Hematopoietic multipotent progenitor cell treated with erythropoietin and hydrocortisone succinate and interleukin-3 and kit ligand, for 17 days (in vitro differentiated cells): ENCODE measurements at regions not wholly inside any gene's neighbourhood (a gene's known extent, or its start where the extent isn't known, plus 50 kb on each side); places are given as distances from the start of the nearest gene placed in this dataset.
"Not testable (repeated sequence)": the region's sequence is repeated elsewhere in the genome, so short reads cannot be mapped to it uniquely, and the experiment has no call there.

Experiments used
- DNase-seq: peaks from one replicate; pipeline ENCODE4 v3.0.0-alpha.2; 2015; ENCODE audit warnings: low spot score

DNA sequence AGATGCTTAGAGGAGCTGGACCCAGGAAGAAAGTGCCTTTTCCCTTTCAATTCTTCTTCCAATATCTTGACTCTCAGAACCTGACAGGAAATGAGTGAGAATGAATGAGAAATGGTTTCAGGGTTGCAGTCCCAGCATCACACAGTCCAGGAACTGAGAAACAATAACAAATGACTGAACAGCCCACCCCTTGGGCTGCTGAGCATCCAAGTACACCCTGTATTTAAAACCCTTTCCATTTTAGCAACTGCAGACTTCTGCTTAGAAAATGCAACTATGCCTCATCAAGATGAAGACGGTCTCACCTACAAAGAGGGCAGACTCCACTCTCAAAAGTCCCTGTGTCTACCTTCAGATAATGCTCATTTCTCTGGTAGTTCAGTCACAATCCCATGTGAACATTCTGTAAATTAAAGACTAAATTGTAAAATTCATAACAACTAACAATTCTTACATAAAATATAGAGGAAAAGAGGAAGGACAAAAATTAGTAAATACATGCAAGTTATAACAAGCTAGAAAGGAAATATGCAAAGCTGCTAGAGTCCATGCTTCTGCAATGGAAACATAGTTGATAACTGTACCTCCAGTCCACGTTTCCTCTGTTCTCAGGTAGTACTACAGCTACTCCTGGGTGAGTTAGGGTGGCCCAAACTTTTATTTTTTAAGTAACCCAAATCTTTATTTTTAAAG is 316.5 kb downstream of the ICE1 start:
- no peak for DNase-seq

DNA sequence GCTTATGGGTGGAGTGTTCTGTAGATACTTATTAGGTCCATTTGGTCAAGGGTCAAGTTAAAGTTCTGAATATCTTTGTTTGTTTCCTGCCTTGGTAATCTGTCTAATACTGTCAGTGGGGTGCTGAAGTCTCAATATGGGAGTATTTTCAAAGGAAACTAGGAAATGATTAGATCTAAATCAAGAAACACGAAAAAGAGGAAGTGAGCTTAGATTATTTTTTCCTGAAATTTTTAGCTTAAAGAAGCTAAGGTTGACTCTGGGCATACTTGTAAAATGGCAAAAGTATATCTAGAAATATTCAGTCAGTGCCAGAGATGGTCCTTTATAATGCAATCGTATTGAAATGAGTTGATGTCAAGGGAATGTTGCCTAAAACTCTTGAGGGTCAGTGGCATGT is 313.5 kb downstream of the ICE1 start:
- no peak for DNase-seq

DNA sequence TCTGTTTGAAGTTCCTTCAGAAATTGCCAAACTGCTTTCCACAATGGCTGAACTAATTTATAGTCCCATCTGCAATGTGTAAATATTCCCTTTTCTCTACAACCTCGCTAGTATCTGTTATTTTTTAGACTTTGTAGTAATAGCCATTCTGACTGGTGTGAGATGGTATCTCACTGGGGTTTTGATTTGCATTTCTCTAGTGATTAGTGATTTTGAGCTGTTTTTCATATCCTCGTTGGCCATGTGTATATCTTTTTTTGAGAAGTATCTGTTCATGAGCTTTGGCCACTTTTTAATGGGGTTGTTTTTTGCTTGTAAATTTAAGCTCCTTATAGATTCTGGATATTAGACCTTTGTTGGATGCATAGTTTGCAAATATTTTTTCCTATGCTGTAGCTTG is 310.6 kb downstream of the ICE1 start:
- DNase-seq, result not testable (repeated sequence)

DNA sequence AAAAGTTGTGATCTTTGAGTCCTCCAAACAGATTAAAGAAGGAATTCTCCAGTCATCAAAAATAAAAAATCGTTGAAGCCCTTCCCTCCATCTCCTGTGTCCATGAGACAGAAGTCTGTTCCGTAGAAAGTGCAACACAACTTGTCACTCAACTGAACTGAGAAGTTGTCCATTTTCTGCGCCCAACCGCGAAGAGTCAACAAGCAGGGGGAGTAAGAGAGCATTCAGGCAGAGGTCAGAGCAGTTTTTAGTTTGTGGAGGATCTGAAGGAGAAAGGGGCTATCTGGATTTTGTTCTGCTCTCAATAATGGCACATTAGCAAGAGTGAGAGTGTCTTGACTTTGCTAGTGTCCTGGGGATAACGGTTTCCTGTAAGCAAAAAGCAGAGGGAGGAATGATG is 303.9 kb downstream of the ICE1 start:
- no peak for DNase-seq

DNA sequence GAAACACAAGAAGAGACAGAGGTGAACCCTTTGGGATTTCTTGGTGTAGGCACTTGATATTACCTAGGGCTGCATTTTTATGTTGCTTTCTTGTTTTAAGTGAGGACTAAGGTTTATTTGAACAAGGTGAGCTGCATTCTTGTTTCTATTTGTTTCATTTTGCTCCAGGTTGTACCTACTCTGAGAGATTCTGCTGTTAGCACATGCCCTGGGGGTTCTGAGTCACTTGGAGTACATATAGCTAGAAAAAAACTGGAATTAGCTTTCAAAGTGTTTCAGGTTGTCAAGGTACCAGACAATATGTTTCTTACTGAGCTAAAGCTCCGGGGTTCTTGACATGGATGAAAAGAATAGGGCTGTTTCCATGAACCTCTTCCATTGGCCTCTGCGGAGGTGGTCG is 299.4 kb downstream of the ICE1 start:
- no peak for DNase-seq

DNA sequence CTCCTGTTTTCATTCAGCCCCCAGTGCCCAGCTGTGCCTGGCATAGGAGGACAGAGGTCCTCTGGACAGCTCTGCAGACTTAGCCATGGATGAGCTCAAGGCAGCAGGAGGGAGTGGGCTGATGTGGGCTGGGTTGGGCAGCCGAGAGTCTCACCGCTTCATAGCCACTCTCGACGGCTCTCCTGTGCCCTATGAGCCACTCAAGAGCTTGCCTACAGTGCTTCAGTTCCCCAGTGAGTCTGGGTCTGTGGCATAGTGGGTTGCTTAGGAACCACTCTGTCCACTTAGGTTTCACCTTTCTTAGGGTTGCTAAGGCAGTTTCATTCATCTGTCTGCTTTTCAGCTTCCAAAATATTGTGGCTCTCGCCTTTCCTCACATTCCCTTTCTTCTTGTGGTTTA is 296.8 kb downstream of the ICE1 start:
- DNase-seq, result no peak

DNA sequence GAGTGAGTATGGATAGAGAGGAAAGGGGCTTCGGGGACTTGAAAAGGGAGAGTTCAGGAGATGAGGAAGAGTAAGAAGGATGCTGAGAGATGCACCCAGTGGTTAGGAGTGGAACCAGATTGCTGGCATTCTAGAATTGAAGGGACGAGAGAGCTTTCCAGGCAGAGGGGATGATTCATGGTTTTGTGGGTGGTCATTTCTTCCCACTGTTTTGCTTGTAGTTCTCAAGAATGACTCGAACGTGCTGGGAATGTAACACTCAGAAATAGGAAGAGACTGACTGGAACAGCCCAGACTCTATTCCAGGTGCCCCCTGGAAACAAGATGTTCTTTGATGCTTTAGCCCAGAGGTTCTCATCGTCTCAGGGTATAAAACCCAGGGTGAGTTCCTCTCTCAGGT is 294.2 kb downstream of the ICE1 start:
- DNase-seq, result no peak

DNA sequence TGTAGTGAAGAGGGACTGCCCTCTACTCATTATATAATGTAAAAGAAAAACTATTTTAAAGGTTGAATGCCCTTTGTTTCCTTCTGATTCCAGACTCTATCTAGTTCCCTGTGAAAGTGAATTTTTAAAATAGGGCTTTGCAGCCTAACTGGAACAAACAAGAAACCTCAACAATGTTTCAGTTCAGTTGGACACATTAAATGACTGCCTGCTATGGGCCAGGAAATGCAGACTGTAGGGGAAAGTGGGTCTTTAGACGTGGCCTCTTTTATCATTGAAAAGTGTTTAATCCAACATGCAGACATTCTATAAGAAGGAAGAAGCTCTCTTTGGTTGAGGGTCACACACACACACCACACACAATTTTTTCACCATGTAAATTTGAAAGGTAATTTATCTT is 289.1 kb downstream of the ICE1 start:
- no peak for DNase-seq

DNA sequence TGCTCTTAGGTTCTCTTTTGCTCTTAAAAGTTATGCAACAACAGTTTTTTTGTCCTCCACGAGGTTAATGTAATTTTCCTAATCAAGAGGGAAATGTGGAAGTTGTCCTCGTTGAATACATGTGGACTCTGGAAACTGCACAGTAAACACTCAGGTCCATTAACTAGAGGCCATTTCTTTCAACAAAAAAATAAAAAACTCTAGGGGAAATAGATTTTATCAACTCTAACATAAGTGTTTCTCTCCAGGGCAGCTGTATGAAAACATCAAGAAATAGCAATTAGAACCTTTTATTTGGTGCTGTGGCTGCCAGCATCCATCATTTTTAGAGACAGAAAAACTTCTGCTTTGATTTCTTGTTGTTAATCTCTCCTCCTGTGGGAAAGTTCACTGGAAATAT is 288.6 kb downstream of the ICE1 start:
- no peak for DNase-seq

DNA sequence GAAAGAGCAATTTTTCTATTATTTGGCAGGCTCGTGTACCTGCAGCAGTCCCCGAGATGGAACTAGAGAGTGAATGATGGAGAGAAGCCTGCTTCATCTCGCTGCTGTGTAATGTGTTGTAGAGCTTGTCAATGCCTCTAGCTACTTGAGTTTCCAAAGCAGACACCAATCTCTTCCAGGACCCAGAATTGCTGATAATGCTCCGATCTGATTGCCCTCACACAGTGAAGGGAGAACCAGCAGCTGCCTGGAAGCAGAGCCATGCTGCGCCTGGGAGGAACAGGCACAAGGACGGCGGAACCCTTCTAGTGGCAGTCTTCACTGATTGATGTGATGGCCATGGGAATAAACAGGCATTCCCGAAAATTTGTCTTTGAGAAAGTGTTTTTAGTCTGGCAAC is 288.0 kb downstream of the ICE1 start:
- no peak for DNase-seq

DNA sequence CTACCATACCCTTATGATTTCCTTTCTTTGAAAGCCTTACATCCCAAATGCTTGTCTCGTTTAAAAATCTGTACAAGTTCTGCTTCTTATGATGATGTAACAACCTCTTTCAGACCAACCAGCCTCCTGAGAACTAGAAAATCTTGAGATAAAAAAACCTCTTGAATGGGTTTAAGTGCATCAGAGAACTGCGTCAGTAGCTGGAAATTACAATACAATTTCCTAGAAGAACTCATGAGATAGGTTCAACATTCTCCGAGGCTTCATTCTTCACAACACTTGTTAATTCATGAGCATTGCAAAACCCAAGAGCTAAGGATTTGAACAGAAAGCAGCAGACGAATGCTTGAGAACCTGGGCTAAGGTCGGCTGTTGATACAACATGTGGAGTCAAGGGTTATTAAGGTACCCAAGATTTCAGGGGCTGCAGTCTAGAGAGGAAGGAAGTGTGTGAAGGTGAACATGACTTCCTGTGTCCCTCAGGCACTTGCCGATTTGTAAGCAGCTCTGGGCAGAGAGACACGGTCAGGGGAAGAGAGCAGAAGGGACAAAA is 286.0 kb downstream of the ICE1 start:
- no peak for DNase-seq

DNA sequence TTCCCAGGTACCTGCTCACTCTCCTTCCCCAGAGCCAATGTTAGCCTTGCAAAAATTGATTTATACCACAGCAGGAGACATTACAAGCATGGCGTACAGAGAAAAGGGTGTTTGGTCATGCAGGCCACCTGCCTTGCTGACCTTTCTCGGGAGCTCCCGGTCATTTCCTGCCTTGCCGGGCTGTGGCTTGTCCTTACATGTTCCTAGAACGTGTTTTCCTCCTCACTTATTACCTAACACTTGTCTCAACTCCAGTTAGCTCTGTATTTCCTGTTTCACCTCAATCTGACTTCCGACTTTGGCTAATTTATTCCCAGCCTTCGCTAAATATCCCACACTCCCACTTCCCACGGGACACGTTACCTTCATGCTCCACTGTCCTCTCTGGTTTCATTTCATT is 282.5 kb downstream of the ICE1 start:
- no peak for DNase-seq

DNA sequence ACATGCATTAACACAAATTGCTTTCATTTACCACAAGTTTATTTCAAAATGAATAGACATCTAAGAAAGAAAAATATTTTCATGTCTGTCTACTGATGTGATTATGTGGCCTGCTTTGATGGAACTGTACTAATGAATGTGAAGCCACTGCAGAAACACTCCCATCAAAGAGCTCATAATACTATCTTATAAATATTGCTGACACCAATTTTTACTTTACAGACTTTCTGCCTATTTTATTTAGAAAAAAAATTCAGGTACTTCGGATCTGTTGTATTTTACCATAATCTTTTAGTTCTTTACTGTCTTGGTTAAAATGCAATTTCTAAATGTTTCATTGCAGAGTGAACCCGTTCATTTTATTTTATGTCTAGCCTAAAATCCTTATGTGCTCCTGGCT is 281.9 kb downstream of the ICE1 start:
- DNase-seq, result no peak

DNA sequence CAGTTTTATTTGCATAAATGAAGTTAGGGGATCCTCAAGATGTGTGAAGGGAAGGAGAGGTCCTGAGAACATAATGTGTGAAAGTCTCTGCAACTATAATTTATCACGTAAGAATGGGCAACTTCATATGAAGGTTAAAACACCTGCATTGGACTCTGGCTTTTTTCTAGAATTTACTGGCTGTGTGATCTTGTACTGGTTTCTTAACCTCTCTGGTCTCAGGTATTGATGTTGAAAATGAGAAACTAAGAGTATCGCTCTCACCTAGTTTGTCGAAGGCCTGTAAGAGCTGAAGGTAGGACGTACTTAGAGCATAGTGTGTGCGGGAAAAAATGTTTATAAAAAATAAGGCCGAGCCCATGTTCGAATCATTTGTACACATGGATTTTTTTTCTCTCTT is 280.5 kb downstream of the ICE1 start:
- no peak for DNase-seq

DNA sequence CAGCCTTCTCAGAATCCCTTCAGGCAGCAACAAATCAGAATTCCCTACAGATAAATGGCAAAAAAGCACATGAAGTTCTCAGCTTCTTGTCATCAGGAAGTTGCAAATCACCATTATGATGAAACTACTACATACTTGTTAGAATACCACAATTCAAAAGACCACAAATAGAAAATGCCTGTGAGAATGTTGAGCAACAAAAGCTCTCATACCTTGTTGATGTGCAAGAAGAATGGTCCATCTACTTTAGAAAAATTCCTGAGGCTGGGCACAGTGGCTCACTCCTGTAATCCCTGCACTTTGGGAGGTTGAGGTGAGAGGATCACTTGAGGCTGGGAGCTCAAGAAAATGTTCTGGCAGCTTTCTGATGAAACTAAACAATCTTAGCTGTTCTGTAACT is 278.1 kb downstream of the ICE1 start:
- DNase-seq, result no peak

DNA sequence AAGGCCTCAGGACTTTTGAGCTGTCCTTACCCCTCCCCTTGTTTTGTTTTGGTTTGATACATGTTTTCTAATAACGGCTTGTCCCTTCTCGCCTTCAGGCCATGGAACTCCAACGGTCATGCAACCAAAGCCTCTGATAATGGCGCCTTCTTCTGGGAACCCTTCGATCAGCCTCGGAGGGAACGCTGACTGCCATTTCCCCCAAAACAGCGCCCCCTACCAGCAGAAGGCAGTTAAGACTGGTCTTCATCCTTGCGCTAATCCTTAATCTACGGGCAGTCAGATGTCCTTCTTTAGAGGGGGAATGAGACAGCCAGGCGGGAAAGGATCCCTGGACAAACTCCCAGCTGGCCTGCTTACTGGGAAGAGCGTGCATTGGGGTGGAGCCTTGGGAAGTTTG is 276.6 kb downstream of the ICE1 start:
- DNase-seq, result no peak

DNA sequence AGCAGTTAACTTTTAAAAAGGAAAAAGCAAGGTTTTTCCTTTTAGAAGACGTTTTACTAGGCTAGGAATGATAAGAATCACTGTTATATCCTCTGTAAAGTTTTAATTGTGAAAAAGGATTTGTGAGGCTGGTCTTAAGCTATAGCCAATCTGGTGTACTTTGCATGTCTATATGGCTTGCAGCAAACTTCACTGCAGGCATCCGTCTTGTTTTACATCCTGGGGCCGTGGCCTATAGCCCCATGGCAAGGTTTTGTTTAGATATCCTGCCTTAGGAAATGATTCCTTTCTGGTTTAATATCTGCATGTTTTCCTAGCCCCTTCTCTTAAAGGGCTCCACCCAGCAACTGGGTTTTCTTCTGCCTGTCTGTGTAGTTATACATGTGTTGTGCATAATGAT is 272.8 kb downstream of the ICE1 start:
- DNase-seq, result no peak

DNA sequence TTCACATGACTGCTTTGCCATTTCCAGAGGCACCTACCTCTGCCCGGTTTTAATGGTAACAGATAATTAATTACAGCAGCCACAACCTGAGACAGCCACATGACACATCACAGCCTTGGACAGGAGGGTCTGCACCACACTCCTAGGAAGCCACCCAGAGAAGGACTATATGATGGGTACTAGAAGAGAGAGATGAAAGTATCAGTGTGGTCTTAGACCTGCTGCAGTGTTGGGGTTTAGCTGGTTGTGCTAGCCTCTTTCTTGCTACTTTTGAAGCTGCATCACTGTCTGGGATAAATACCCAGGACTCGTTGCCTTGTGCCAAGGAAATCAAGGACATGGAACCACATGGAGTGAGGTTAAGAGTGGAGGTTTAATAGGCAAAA is 266.4 kb downstream of the ICE1 start:
- no peak for DNase-seq

DNA sequence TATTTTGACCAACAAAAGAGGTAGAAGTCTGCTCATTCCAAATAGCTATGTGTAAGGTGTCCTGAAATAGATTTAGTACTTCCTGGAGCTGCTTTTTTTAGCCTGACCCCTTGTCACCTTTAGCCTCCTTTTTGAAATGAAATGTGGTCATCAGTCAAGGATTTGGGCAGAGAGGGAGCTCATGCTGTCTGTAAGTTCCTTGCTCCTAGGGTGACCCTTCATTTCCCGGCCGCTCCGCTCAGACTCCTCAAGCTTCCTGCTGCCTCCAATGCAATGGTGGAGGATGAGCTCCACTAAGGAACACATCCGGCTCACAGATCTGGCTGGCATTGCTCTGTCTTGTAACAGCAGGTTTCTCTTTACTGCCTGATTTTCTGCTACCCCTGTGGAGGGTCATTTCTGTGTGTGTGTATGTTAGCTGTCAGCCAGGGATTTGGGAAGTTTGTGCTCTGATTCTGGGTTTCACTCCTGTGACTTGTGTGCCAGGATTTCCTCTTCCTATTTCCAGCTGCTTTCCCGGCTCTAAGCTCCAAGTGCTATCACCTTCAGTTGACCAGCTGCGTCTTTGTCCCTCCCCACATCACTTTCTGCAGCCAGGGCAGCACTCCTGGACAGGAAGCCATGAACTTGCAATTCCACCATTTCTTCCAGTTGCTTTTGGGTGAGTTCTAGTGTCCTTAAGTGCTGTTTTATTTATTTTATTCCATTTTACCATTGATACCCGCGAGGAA is 265.9 kb downstream of the ICE1 start:
- no peak for DNase-seq

DNA sequence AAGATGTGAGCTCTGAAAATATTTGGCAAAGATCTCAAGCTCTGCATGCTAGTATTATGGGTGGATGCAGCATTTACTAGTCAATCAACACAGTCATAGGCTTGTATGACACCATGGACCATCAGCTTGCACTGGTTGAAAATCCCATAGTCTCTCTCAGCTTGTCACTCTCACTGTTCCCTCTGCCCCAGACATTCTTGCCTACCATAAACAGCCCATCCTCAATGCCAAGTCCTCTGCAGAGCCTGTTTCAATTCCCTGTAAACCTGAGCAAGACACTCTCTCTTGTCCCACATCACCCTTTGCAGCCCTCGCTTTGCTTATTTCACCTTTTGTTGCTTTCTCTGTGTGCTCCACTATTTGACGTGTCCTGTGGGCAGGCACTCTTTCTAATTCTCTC is 264.6 kb downstream of the ICE1 start:
- DNase-seq, result no peak

DNA sequence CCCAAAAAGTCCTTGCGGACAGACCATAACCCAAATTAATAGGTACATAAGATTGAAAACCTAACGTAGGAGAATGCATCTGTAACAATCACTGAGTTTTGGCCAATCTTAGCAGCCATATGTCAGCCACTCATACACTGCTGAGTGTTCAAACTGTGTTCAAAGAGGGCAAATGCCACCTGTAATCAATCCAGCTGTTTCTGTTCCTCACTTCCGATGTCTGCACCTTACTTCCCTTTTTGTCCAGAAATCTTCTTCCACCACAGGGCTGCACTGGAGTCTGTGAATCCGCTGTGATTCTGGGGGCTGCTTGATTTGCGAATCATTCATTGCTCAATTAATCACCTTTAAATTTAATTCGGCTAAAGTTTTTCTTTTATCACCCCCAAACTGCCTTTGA is 263.9 kb downstream of the ICE1 start:
- no peak for DNase-seq

DNA sequence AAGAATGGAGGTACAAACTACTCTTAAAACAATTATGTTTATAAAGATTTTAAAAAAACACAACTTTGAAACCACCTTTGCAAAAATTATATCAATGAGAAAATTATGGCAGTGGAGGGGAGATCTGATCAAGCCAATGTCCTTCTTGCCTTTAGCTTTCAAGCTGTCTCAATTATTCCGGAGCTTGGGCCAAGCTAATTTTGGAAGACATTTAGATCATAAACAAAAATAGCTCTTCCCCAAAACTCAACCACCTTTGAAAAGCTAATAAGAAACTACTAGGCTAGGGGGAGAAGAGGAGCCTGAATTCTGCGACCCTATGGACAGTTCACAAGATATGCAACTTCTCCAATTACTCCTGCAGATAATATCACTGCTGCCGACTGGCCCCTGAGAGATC is 263.3 kb downstream of the ICE1 start:
- no peak for DNase-seq

DNA sequence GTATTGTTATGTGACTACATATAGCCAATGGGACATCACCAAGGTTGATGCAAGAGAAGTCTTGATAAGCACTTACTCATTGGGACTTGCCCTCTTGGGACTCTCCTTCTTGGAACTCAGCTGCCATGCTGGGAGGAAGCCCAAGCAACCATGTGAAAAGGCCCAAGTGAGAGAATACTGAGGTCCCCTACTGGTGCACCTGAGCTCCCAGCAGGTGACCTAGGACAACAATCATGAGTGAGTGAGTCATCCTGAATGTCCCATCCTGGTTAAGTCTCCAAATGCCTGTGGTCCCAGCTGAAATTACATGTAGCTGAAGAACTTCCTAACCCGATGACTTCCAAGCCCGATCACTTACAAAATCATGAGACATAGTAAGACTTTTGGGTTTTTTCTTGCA is 260.7 kb downstream of the ICE1 start:
- no peak for DNase-seq

DNA sequence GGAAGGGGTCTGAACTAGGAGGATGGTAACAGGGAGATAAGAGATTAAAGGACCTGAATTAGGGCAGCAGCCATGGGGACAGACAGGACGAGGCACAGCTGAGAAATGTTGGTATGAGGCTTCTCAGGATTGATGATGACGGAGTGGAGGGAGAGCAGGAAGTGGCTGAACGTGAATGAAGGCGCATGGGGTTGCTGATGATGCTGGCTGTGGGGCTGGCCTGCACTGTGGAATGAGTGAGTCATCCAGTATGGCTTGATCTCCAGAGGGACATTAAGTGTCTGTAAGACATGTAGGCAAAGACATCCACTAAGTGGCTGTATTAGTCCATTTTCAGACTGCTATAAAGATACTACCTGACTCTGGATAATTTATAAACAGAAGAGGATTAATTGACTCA is 256.4 kb downstream of the ICE1 start:
- DNase-seq, result no peak
